K562 (cell line): ENCODE measurements at regions not wholly inside any gene's neighbourhood (a gene's known extent, or its start where the extent isn't known, plus 50 kb on each side); places are given as distances from the start of the nearest gene placed in this dataset.

ENCODE experiments used
- ATAC-seq: fragments of 200-7000 bp; cut with Tn5 transposase; 3 replicates; pipeline ENCODE4 v1.9.1; 2020; ENCODE audit warnings: moderate library complexity
- BruUV-seq: library from RNA; stranded (reverse); fragments of 400-500 nt; replicated peaks from 2 replicates; lab custom pipeline; 2021; lab: Mats Ljungman, UMichigan
- CTCF ChIA-PET: fragments of 300-600 bp; formaldehyde crosslinking; extraction: SDS; loops from one replicate; lab custom pipeline; 2021; ENCODE audit warnings: low intra/inter-chr PET ratio; lab: Yijun Ruan, JAX
- POLR2A ChIA-PET: fragments of 300-600, 350-650 bp; sonication (Branson Sonifier 250); formaldehyde crosslinking; extraction: SDS; loops from one replicate; lab custom pipeline; 2021; ENCODE audit warnings: antibody characterized with exemption, inconsistent platforms; lab: Yijun Ruan, JAX
- DNase-seq, 4 experiments: peaks; one replicate each; pipeline versions ENCODE4 v3.0.0 to v3.0.0-alpha.2; 2011 to 2018; ENCODE audit warnings: low spot score in 3 of 4, mixed read lengths in 3 of 4; ENCODE audit errors: extremely low read depth in 1 of 4
- FAIRE-seq: peaks from 2 replicates; lab custom pipeline; 2011; peaks lifted over from hg19 to GRCh38; lab: Jason Lieb, UNC
- H2AFZ ChIP-seq: 2 replicates; pipeline ENCODE4 v1.6.0; 2011; ENCODE audit warnings: low read depth, low read length, control low read depth, inconsistent platforms
- H3K27ac ChIP-seq: fragments of 200-600 bp; 3 replicates; pipeline ENCODE4 v1.8.0; 2011; ENCODE audit warnings: low read depth, mild to moderate bottlenecking, control low read depth, inconsistent platforms, low read length, moderate library complexity, mixed read lengths; ENCODE audit errors: extremely low read depth
- H3K27me3 ChIP-seq, 2 experiments: fragments of 300-600 bp in 1 of 2; 2 replicates in 1 of 2; 3 replicates in 1 of 2; pipeline versions ENCODE4 v1.6.0 to v1.8.0; 2011; ENCODE audit warnings: inconsistent platforms in 2 of 2, low read length in 2 of 2, mild to moderate bottlenecking in 1 of 2, mixed read lengths in 1 of 2, moderate library complexity in 1 of 2; ENCODE audit not compliant: control insufficient read depth in 2 of 2, insufficient read depth in 2 of 2
- H3K36me3 ChIP-seq: fragments of 300-600 bp; 3 replicates; pipeline ENCODE4 v1.8.0; 2011; ENCODE audit warnings: mild to moderate bottlenecking, low read length, inconsistent platforms; ENCODE audit not compliant: control insufficient read depth, insufficient read depth
- H3K4me1 ChIP-seq, 2 experiments: fragments of 200-600 bp in 1 of 2; replicated peaks in 1 of 2; 2 replicates in 1 of 2; 3 replicates in 1 of 2; pipeline versions ENCODE4 v1.5.1 to v1.8.0; 2011; ENCODE audit warnings: inconsistent platforms in 2 of 2, low read length in 2 of 2, mild to moderate bottlenecking in 1 of 2, mixed read lengths in 1 of 2, moderate library complexity in 1 of 2; ENCODE audit not compliant: control insufficient read depth in 2 of 2, insufficient read depth in 2 of 2
- H3K4me2 ChIP-seq: 2 replicates; pipeline ENCODE4 v1.6.1; 2011; ENCODE audit warnings: low read length, control low read depth, inconsistent platforms, mixed read lengths; ENCODE audit not compliant: insufficient read depth
- H3K4me3 ChIP-seq: fragments of 200-600 bp; sonication (generic), shearing (Covaris generic); 2 replicates; pipeline ENCODE4 v1.5.1; 2016; ENCODE audit warnings: control low read depth, inconsistent platforms
- H3K79me2 ChIP-seq: fragments of 200-600 bp; 3 replicates; pipeline ENCODE4 v1.8.0; 2011; ENCODE audit warnings: low read length, inconsistent platforms; ENCODE audit not compliant: control insufficient read depth, insufficient read depth
- H3K9ac ChIP-seq, 2 experiments: 2 replicates each; pipeline versions ENCODE4 v1.6.0 to v1.6.1; 2011; ENCODE audit warnings: low read depth in 2 of 2, low read length in 2 of 2, control low read depth in 1 of 2, inconsistent platforms in 1 of 2, mild to moderate bottlenecking in 1 of 2, mixed read lengths in 1 of 2; ENCODE audit not compliant: insufficient read depth in 1 of 2
- H3K9me1 ChIP-seq: one replicate; pipeline ENCODE4 v1.6.0; 2011; ENCODE audit warnings: inconsistent platforms, mild to moderate bottlenecking, low read length, moderate library complexity; ENCODE audit not compliant: control insufficient read depth, insufficient read depth
- H3K9me3 ChIP-seq: replicated peaks from 2 replicates; pipeline ENCODE4 v1.5.1; 2011; ENCODE audit warnings: low read depth, low read length, inconsistent platforms; ENCODE audit not compliant: control insufficient read depth, insufficient read depth
- H4K20me1 ChIP-seq: replicated peaks from 2 replicates; pipeline ENCODE4 v1.6.1; 2011; ENCODE audit warnings: low read length, inconsistent platforms, mixed read lengths; ENCODE audit not compliant: control insufficient read depth, insufficient read depth
- FUS ChIP-seq: fragments of 200-400 bp; formaldehyde crosslinking; optimal IDR thresholded peaks from 2 replicates; pipeline ENCODE3; 2017; ENCODE audit warnings: low read depth, low read length
- MBD1 ChIP-seq: fragments of 250-450 bp; sonication (Bioruptor Pico); IDR thresholded peaks from 2 replicates; pipeline ENCODE4 v1.8.0; 2022; ENCODE audit warnings: inconsistent platforms
- MCM2 ChIP-seq: fragments of 450-650 bp; IDR thresholded peaks from 2 replicates; pipeline ENCODE4 v1.6.1; 2017; ENCODE audit warnings: low read depth, mild to moderate bottlenecking
- SFPQ ChIP-seq: fragments of 200-400 bp; formaldehyde crosslinking; IDR thresholded peaks from 2 replicates; pipeline ENCODE4 v1.6.1; 2017; ENCODE audit warnings: mild to moderate bottlenecking, low read depth, low read length, moderate library complexity
- SMAD3 ChIP-seq: fragments of 450-650 bp; formaldehyde crosslinking; conservative IDR thresholded peaks from 2 replicates; pipeline ENCODE4 v1.4.0; 2020; ENCODE audit warnings: mild to moderate bottlenecking
- ZNF143 ChIP-seq: sonication (generic); formaldehyde crosslinking; IDR thresholded peaks from 2 replicates; pipeline ENCODE4 v1.9.0; 2022; ENCODE audit warnings: mild to moderate bottlenecking, missing genetic modification reagents
- ZNF407 ChIP-seq: fragments of 450-650 bp; IDR thresholded peaks from 2 replicates; pipeline ENCODE4 v1.6.1; 2016; ENCODE audit warnings: low read depth
- ZNF75A ChIP-seq: fragments of 450-650 bp; formaldehyde crosslinking; IDR thresholded peaks from 2 replicates; pipeline ENCODE4 v1.4.0; 2020; ENCODE audit warnings: mild to moderate bottlenecking
- WGBS: fragments of 100-300 bp; shearing (Covaris generic); methylation state at CpG from one replicate; pipeline ENCODE4 v1.1.6; 2016; ENCODE audit warnings: low coverage, mixed read lengths; ENCODE audit not compliant: insufficient coverage; ENCODE audit errors: missing lambda C conversion rate; 5-methylcytosine and 5-hydroxymethylcytosine counted together
- in situ Hi-C: fragments of 300-500 bp; cut with MboI; formaldehyde crosslinking; loops from 4 replicates; pipeline ENCODE4 v1.15.0; 2018; ENCODE audit warnings: inconsistent platforms, mixed read lengths
- intact Hi-C: fragments of 100-400 bp; cut with micrococcal nuclease; formaldehyde crosslinking; loops from 2 replicates; pipeline ENCODE4 v1.14.2; 2022

- TF ChIP-seq MBD1, result no peak
- TF ChIP-seq FUS, result no peak
- no peak for TF ChIP-seq SFPQ
- TF ChIP-seq MCM2, result no peak
- TF ChIP-seq ZNF143 (CRISPR knock-in tag), result no peak
- no peak for TF ChIP-seq SMAD3 (CRISPR knock-in tag)
- no peak for TF ChIP-seq ZNF75A
- TF ChIP-seq, all 486 proteins: peak for 4
These were observed 599.3 kb downstream of the CDH9 start (continued) for GRCh38 chr5:26439121-26439520.

- H3K9me3 ChIP-seq, result no peaks in the 10 kb centered on the region; the same call in 1 of the 2 replicates
- H2AFZ ChIP-seq, result no peak overlapping the region
- no peaks in the 10 kb centered on the region for H3K27me3 ChIP-seq
- H3K36me3 ChIP-seq, result no peaks in the 10 kb centered on the region
- DNase-seq (no peak), FAIRE-seq (no peak), ATAC-seq (no peak)
- no peak overlapping the region for H3K4me2 ChIP-seq
- intact Hi-C loops, result no loop called here
- POLR2A ChIA-PET, result no interaction called here
- H3K9me1 ChIP-seq, result no peaks in the 10 kb centered on the region
- in situ Hi-C loops, result no loop called here
- WGBS, result 0% methylated on average over 3 of the region's 3 CpGs
- BruUV-seq, result no TSS peak
- H3K79me2 ChIP-seq, result no peaks in the 10 kb centered on the region
- no peaks in the 10 kb centered on the region for H4K20me1 ChIP-seq
- H3K4me3 ChIP-seq, result no peak overlapping the region
- no peak overlapping the region for H3K9ac ChIP-seq
- CTCF ChIA-PET, result no interaction called here
- H3K4me1 ChIP-seq, result no peaks in the 10 kb centered on the region
- H3K27ac ChIP-seq, result no peak overlapping the region
- TF ChIP-seq ZNF407, result no peak
These were observed 603.7 kb downstream of the CDH9 start for GRCh38 chr5:26434688-26435087.
